Upper lobe of left lung (tissue), 4 donors: ENCODE measurements at regions not wholly inside any gene's neighbourhood (a gene's known extent, or its start where the extent isn't known, plus 50 kb on each side); places are given as distances from the start of the nearest gene placed in this dataset.

Source experiments
- POLR2A ChIP-seq, 4 donors: fragments of 450-650 bp; IDR thresholded peaks; one replicate each; pipeline ENCODE4 v1.5.1; 2016 to 2017; ENCODE audit warnings: antibody characterized with exemption in 4 of 4, mild to moderate bottlenecking in 2 of 4
- TF ChIP-seq, protein P1 (sequence below), 6 experiments: fragments of 450-650 bp in 4 of 6; fragments of 200-600 bp in 2 of 6; sonication (generic) in 2 of 6; IDR thresholded peaks; one replicate each; pipeline ENCODE4 v1.5.1; 2016 to 2019; ENCODE audit warnings: antibody characterized with exemption in 6 of 6

DNA sequence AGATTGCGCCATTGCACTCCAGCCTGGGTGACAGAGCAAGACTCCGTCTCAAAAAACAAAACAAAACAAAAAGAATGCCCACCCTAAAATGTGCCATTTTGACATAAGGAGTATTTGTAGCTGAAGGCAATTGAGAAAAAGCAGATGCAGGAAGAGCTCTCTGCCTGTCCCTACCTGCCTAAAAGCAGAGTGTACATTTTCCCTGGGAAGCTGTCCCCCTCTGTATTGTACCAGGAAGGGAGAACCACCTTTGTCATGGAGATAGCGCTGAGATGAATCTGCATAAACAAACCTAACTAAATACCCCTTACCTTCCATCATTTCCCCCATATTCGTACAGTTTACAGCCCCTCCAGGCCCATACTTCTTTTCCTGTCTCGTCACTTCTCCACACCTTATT lies 94.4 kb upstream of the SLC45A1 start:
- TF ChIP-seq, protein P1, sequence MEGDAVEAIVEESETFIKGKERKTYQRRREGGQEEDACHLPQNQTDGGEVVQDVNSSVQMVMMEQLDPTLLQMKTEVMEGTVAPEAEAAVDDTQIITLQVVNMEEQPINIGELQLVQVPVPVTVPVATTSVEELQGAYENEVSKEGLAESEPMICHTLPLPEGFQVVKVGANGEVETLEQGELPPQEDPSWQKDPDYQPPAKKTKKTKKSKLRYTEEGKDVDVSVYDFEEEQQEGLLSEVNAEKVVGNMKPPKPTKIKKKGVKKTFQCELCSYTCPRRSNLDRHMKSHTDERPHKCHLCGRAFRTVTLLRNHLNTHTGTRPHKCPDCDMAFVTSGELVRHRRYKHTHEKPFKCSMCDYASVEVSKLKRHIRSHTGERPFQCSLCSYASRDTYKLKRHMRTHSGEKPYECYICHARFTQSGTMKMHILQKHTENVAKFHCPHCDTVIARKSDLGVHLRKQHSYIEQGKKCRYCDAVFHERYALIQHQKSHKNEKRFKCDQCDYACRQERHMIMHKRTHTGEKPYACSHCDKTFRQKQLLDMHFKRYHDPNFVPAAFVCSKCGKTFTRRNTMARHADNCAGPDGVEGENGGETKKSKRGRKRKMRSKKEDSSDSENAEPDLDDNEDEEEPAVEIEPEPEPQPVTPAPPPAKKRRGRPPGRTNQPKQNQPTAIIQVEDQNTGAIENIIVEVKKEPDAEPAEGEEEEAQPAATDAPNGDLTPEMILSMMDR (IDR thresholded peaks at IDR 0.05), result no peak
- TF ChIP-seq POLR2A (IDR thresholded peaks at IDR 0.05), result no peak
